ENCODE measurements at regions not wholly inside any gene's neighbourhood (a gene's known extent, or its start where the extent isn't known, plus 50 kb on each side); places are given as distances from the start of the nearest gene placed in this dataset.

- Histone ChIP-seq H3K4me1 (ENCODE audit: control insufficient read depth, extremely low read depth, insufficient read depth, low read length) (no peaks in the 10 kb centered on the region), H4K20me1 (ENCODE audit: control insufficient read depth, extremely low read depth, insufficient read depth, low read length) (no peaks in the 10 kb centered on the region), H3K4me2 (ENCODE audit: extremely low read depth, insufficient read depth, low read length) (no peak overlapping the region), H3K4me3 (replicated peaks in 1 of 4; ENCODE audit: control extremely low read depth in 1 of 4, insufficient read depth in 1 of 4, low read depth in 3 of 4, low read length in 4 of 4) (no peak overlapping the region), H3K27ac (ENCODE audit: insufficient read depth, low read length) (no peak overlapping the region), H3K36me3 (ENCODE audit: control insufficient read depth, insufficient read depth, low read length) (no peaks in the 10 kb centered on the region), H3K9me3 (ENCODE audit: control insufficient read depth, insufficient read depth, low read depth, low read length) (no peaks in the 10 kb centered on the region), H3K27me3 (ENCODE audit: control insufficient read depth, insufficient read depth, low read length) (no peaks in the 10 kb centered on the region), H3K9ac (ENCODE audit: insufficient read depth, low read length) (no peak overlapping the region), H3K79me2 (ENCODE audit: control insufficient read depth, insufficient read depth, low read length) (no peaks in the 10 kb centered on the region), H2AFZ (ENCODE audit: low read length) (no peak overlapping the region)
- DNase-seq (ENCODE audit: low read depth in 2 of 2): no peak
- no peak for TF ChIP-seq CTCF (conservative IDR thresholded peaks at IDR 0.05 in 1 of 2, IDR thresholded peaks at IDR 0.05 in 1 of 2; ENCODE audit: low read depth in 1 of 2, low read length in 2 of 2)
- TF ChIP-seq EZH2 (IDR thresholded peaks at IDR 0.05; ENCODE audit: low read length, missing control alignments): no peak
Measured at GRCh38 chr18:11419338-11419737, 190.1 kb upstream of the SLC35G4 start.

GRCh38 chr18:11412811-11413210 is 196.6 kb upstream of the SLC35G4 start:
- no peak for DNase-seq (ENCODE audit: low read depth in 2 of 2)
- Histone ChIP-seq H3K79me2 (ENCODE audit: control insufficient read depth, insufficient read depth, low read length) (no peaks in the 10 kb centered on the region), H3K27me3 (ENCODE audit: control insufficient read depth, insufficient read depth, low read length) (no peaks in the 10 kb centered on the region), H3K4me3 (replicated peaks in 1 of 4; ENCODE audit: control extremely low read depth in 1 of 4, insufficient read depth in 1 of 4, low read depth in 3 of 4, low read length in 4 of 4) (no peak overlapping the region), H2AFZ (ENCODE audit: low read length) (no peak overlapping the region), H4K20me1 (ENCODE audit: control insufficient read depth, extremely low read depth, insufficient read depth, low read length) (no peaks in the 10 kb centered on the region), H3K27ac (ENCODE audit: insufficient read depth, low read length) (no peak overlapping the region), H3K4me2 (ENCODE audit: extremely low read depth, insufficient read depth, low read length) (no peak overlapping the region), H3K9me3 (ENCODE audit: control insufficient read depth, insufficient read depth, low read depth, low read length) (no peaks in the 10 kb centered on the region), H3K9ac (ENCODE audit: insufficient read depth, low read length) (no peak overlapping the region), H3K36me3 (ENCODE audit: control insufficient read depth, insufficient read depth, low read length) (no peaks in the 10 kb centered on the region), H3K4me1 (ENCODE audit: control insufficient read depth, extremely low read depth, insufficient read depth, low read length) (peaks cover 5% of the 10 kb centered on the region)
- TF ChIP-seq EZH2 (IDR thresholded peaks at IDR 0.05; ENCODE audit: low read length, missing control alignments) (no peak), CTCF (conservative IDR thresholded peaks at IDR 0.05 in 1 of 2, IDR thresholded peaks at IDR 0.05 in 1 of 2; ENCODE audit: low read depth in 1 of 2, low read length in 2 of 2) (no peak)

- Histone ChIP-seq H4K20me1 (ENCODE audit: control insufficient read depth, extremely low read depth, insufficient read depth, low read length) (no peaks in the 10 kb centered on the region), H3K4me1 (ENCODE audit: control insufficient read depth, extremely low read depth, insufficient read depth, low read length) (peaks cover 5% of the 10 kb centered on the region), H3K9me3 (ENCODE audit: control insufficient read depth, insufficient read depth, low read depth, low read length) (no peaks in the 10 kb centered on the region), H3K27me3 (ENCODE audit: control insufficient read depth, insufficient read depth, low read length) (no peaks in the 10 kb centered on the region), H3K27ac (ENCODE audit: insufficient read depth, low read length) (no peak overlapping the region), H2AFZ (ENCODE audit: low read length) (no peak overlapping the region), H3K79me2 (ENCODE audit: control insufficient read depth, insufficient read depth, low read length) (no peaks in the 10 kb centered on the region), H3K4me3 (replicated peaks in 1 of 4; ENCODE audit: control extremely low read depth in 1 of 4, insufficient read depth in 1 of 4, low read depth in 3 of 4, low read length in 4 of 4) (no peak overlapping the region), H3K4me2 (ENCODE audit: extremely low read depth, insufficient read depth, low read length) (no peak overlapping the region), H3K36me3 (ENCODE audit: control insufficient read depth, insufficient read depth, low read length) (no peaks in the 10 kb centered on the region), H3K9ac (ENCODE audit: insufficient read depth, low read length) (no peak overlapping the region)
- peak in 1 of 2 donors; percentile 46 for DNase-seq (ENCODE audit: low read depth in 2 of 2)
- TF ChIP-seq EZH2 (IDR thresholded peaks at IDR 0.05; ENCODE audit: low read length, missing control alignments): no peak
- no peak for TF ChIP-seq CTCF (conservative IDR thresholded peaks at IDR 0.05 in 1 of 2, IDR thresholded peaks at IDR 0.05 in 1 of 2; ENCODE audit: low read depth in 1 of 2, low read length in 2 of 2)
Measured at GRCh38 chr18:11411048-11411447, 198.3 kb upstream of the SLC35G4 start.
